HG02852 (cell line): ENCODE measurements at regions not wholly inside any gene's neighbourhood (a gene's known extent, or its start where the extent isn't known, plus 50 kb on each side); places are given as distances from the start of the nearest gene placed in this dataset.
A peak's percentile ranks its signal among the peaks of the same experiment; 100 is the strongest.

Experiments
- ATAC-seq: cut with Tn5 transposase; IDR thresholded peaks from one replicate; pipeline ENCODE4 v1.9.1; 2021; ENCODE audit warnings: mild to moderate bottlenecking, moderate library complexity; ENCODE audit not compliant: unreplicated experiment

DNA sequence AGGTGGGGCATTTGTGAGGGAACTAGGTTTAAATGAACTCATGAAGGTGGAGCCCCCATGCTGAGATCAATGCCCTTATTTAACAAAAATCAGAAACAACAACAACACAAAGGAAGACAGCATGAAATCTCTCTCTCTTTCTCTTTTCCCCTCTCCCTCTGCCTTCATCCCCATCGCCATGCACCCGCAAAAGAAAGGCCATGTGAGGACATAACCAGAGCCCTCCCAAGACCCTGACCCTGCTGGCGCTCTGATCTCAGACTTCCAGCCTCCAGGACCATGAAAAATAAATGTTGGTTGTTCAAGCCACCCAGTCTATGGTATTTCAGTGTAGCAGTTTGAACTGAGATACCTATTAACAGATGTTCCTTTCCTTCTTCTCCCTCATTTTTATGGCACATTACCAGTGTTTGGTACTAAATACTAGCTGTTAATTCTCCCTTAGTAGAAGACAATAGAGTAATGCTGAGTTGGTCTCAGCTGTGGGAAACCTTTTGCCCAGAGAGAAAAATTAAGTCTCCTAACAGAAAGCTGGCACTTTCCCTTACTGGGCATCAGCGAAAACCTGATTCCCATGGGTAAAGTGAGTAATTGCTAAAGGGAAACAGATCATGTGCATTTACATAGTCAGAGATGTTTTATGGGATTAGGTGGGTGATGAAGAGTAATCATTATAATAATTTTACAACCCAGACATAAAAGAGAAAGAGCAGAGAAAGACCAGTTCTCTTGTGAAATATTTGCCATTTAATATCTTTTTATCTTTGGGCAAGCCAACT lies 264.0 kb upstream of the PLEKHG7 start:
- ATAC-seq = no peak

DNA sequence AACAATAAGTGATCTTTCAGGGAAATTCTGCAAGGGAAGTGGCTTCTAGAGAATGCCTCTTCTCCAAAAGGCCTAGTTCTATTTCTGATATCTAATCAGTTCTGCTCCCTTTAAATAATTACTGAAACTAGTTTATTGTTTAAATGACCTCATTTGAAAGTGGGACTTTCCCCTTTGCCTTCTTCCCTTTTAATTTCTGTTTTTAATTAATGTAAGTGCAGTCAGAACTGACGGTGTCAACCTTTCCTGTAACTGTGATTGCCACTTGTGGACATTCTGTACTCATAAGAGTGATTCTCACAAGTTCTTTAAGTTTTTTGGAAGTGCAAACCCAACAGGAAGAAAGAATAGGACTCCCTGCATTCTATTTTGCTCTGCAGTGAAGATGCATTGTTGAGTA lies 265.3 kb upstream of the PLEKHG7 start:
- ATAC-seq = no peak

- ATAC-seq = no peak
Observed at GRCh38 chr12:92436856-92437255, 265.9 kb upstream of the PLEKHG7 start.

DNA sequence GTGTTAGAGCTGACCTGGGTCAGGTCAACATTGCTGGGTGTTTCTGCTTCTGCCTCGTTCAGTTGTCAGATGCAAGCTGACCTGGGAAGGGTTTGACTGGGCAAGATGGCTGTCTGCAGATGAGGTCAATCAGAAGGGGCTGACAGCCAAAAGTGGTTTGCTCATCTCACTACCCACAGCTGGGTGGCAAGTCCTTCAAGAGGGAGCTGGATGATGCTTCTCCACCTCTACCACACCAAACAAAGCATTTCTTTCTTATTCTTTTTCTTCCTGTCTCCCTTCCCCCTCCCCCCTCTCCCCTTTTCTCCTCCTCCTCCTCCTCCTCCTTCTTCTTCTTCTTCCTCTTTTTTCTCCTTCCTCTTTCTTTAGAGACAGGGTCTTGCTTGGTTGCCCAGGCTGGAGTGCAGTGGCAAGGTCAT lies 268.2 kb upstream of the PLEKHG7 start:
- no peak for ATAC-seq

- peak; percentile 82 for ATAC-seq
Observed at GRCh38 chr12:92432724-92433441, 269.9 kb upstream of the PLEKHG7 start.

GRCh38 chr12:92431146-92431545 lies 271.6 kb upstream of the PLEKHG7 start:
- peak; percentile 48 for ATAC-seq

- ATAC-seq = no peak
Observed at GRCh38 chr12:92426332-92426731, 276.5 kb upstream of the PLEKHG7 start.

- ATAC-seq = no peak
Observed at GRCh38 chr12:92425165-92425564, 277.6 kb upstream of the PLEKHG7 start.

DNA sequence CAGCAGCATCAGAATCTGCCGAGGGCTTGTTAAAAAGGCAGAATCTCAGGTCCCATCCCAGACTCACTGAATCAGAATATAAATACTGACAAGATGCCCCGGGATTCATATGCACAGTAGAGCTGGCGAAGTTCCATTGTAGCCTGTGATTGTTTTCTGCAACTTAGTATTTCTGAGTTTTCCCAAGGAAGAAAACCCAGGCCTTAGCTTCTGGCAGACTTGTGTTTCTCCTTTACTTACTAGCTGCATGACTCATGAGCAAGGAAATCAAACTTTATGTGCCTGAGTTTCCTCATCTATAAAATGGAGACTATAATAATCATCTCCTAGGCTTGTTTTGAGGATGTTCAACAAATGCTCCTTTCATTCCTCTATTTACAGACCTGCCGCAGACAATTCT lies 278.5 kb upstream of the PLEKHG7 start:
- no peak for ATAC-seq

- ATAC-seq = no peak
Observed at GRCh38 chr12:92421701-92422100, 276.1 kb upstream of the BTG1 start.

DNA sequence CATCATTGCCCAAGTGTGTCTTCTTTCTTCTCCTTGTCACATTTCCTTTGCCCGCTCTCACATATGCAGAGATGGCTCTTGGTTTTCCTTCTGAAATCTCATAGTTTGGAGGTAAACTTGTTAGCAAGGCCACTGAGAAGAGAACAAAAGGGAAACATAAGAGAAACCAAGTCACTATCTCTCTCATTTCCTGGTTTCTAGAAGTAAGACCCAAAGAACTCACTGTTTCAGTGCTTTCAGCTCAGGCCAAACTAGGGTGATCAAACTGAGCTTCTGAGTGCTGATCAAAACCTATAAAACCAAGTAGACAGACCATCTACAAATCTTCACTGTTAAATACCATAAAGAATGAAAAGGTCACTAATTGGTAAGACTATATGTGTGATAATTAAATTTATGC lies 275.4 kb upstream of the BTG1 start:
- no peak for ATAC-seq

DNA sequence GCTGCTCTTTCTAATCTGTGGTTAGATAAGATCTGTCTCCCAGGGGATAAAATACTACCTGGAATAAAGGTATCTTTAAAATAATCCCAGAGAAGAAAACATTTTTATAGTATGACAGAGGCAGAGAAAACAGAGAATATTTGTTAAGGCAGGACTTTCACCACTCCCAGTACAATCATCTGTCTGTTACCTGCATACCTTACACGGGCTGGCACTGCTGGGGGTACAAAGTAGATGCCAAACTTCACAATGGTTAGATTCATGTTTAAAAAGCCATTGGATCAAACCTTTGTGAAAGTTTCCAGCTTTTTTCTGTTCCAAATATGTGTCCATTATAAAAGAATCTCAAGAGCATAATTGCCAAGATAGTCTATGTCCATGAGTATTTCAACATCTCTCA lies 273.6 kb upstream of the BTG1 start:
- no peak for ATAC-seq

DNA sequence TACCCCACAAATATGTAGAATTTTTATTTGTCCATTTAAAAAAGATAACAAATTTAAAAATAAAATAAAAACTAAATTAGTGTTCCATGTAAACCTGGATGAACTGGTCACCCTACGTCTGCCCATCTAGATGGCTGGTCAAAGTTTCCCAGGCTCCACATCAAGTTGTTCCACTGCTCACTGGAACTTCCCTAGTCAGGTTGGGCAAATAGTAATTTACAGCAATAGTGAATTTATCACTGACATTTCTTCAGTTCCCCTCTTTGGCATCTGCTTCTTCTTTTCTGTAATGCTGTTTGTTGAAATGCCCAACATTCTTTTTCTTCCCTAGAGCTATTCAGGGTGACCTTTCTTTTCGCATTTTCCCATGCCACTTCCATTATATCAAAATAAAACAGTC lies 272.7 kb upstream of the BTG1 start:
- no peak for ATAC-seq

- no peak for ATAC-seq
Observed at GRCh38 chr12:92417373-92417772, 271.7 kb upstream of the BTG1 start.

- peak; percentile 67 for ATAC-seq
Observed at GRCh38 chr12:92416385-92416812, 270.8 kb upstream of the BTG1 start.

- ATAC-seq = no peak
Observed at GRCh38 chr12:92414170-92415070, 268.8 kb upstream of the BTG1 start.

DNA sequence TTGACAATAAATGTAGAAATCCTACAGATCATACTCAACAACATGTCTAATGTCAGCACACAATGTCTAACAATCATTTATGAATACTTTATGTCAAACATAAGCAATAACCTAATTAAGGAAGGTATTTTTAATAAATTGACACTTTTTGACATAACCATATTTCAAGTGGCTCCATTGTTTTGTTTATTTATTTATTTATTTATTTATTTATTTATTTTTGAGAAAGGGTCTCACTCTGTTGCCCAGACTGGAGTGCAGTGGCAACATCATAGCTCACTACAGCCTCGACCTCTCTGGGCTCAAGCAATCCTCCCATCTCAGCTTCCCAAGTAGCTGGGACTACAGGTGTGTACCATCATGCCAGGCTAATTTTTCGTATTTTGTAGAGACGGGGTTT lies 267.6 kb upstream of the BTG1 start:
- ATAC-seq = no peak

DNA sequence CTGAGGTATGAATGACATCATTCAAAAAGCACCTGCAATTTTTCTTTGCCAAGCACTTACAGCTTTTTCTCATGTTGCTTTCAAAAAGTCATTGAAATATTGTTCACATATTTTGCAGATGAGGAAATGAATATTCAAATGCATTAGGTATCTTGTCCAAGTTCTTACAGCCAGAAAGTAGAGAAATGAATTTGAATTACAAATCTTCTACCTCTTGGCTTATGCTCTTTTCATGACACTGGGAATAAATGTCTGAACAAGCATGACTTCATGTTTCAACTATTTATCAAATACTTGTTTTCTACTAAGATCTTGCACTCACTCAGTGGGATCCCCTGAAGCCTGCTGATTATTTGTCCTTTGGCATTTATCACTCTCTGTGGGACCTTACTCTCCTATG lies 267.2 kb upstream of the BTG1 start:
- ATAC-seq = no peak

GRCh38 chr12:92411687-92412086 lies 266.0 kb upstream of the BTG1 start:
- no peak for ATAC-seq

DNA sequence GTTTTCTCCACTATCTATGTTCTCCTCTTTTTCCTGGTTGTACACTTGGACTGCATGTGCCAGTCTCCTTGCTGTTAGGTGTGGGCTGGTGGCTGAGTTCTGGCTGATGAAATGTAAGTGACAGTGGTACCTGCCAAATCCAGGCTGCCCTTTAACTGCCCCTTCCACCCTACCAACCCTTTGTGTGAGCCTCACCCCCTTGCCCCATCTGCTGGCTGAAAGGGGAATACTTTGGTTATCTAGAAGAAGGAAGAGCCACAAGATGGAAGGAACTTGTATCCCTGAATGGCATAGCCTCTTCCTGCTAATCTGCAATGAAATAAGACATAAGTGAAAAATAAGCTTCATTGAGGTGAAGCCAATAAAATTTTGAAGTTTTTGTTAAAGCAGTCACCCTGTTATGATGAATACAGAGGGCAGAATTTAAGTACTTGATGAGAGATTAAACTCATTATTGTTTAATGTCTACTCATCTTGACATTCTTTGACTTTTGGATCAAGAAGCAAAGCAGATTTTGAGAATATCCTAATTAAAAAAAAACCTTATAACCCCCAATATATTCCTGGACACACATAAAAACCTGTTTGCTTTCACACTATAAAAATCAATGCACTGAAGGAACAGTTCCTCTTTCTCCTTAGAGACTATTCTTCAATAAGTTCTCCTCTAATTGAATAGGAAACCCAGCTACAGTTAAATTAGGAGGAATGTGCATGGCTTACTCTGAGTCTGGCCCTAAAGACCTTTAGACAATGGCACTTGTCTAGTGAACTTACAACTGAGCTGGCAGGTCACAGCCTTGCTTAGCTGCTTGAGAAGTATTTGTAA lies 262.6 kb upstream of the BTG1 start:
- ATAC-seq = no peak
